GM19467 (cell line): ENCODE measurements at regions not wholly inside any gene's neighbourhood (a gene's known extent, or its start where the extent isn't known, plus 50 kb on each side); places are given as distances from the start of the nearest gene placed in this dataset.

Source experiments
- ATAC-seq: cut with Tn5 transposase; IDR thresholded peaks from one replicate; pipeline ENCODE4 v1.9.1; 2021; ENCODE audit warnings: mild to moderate bottlenecking, moderate library complexity; ENCODE audit not compliant: unreplicated experiment

- no peak for ATAC-seq
These were observed 1110.2 kb downstream of the GALC start for GRCh38 chr14:86882818-86883217.

- ATAC-seq, result no peak
These were observed 1127.0 kb downstream of the GALC start for GRCh38 chr14:86865934-86866333.

DNA sequence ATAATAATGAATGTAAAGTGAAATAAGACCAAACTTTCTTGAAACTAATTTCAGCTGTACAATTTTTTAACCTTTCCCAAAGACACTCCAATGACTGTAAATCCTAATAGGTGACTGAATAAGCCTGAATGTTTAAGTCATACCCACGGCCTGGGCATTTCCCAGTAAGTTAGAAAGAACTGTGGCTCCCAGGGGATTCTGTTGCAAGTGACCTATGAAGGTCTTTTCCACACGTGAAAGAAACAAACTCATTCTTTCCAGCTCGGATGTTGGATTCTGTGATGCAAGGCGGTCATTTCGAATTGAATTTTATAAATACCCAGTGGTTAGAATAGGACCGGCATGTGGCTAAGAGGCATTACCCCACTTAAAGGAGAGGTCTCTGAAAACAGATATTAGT is 1134.4 kb downstream of the GALC start:
- no peak for ATAC-seq

DNA sequence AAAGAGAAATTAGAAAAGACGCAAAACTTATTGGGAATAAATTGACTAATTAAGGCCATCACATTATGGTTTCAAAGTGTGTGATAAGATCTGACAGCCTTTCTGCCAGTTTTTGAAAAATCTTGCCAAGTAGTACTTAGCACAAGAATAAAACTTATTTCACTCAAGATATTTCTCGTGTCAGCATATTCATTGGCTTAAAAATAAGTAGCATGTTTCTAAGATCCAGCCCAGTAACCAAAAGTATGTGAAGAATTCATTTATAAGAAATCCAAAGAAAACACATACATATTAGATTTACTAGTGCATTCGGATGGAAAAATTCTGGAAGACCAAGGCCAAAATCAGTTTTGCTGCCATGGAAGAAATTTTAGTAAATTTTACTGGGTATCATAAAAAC is 1135.0 kb downstream of the GALC start:
- no peak for ATAC-seq

DNA sequence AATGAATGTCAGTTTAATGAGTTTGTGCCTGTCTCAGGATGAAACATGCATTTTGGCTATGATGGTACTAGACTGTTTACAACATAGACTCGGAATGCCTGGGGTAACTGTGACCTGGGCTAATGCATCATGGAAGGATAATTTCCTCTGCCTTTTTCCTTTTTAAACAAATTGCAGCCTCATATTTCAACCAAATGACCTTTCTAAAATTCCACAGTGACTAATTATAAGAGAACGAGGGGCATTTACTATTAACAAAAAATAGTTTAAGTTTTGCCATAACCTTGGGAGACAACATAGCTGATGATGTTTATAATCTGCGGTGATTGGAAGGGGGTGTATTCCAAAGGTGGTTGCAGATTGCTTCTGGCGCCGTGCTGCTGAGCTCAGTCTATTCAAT is 1140.5 kb downstream of the GALC start:
- ATAC-seq, result no peak

DNA sequence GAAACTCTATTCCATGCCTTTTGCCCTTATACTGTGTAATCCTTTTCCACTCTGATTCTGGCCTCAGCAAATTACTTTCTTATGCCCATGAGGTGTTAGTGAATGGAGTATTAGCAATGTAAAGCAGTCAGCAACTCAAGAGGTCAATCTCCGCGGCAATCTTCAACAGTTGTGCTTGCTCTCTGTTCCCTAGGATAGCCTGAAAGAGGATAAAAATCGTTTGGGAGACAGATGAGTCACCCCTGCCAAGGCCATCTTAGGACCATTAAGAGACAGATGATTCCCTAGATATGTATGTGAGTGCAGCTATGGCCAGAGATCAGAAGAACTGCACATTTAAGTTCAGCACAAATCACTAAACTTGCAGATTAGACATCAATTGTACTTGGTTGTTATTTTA is 1145.8 kb downstream of the GALC start:
- ATAC-seq, result no peak

- no peak for ATAC-seq
These were observed 1154.6 kb downstream of the GALC start for GRCh38 chr14:86838363-86838762.

- ATAC-seq, result no peak
These were observed 1166.3 kb downstream of the GALC start for GRCh38 chr14:86826661-86827060.

DNA sequence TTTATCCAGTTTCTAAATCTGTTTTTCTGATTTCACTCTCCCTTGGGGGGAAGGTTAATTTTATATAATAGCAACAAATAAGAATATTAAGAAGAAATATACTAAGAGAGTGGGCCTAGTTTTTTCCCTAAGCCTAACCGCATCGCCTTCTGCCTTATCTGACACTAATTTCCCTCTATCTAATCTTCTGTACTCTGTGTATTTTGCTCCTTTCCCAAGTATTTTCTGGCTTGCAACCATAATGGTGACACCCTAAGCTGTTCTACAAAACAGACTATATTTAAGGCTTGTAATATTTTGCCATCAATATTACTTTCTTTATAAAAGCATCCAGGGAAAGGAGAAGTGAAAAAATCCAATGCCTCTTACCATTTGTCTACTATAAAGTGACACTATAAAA is 1168.8 kb downstream of the GALC start:
- no peak for ATAC-seq

- ATAC-seq, result no peak
These were observed 1169.4 kb downstream of the GALC start for GRCh38 chr14:86823581-86823980.

DNA sequence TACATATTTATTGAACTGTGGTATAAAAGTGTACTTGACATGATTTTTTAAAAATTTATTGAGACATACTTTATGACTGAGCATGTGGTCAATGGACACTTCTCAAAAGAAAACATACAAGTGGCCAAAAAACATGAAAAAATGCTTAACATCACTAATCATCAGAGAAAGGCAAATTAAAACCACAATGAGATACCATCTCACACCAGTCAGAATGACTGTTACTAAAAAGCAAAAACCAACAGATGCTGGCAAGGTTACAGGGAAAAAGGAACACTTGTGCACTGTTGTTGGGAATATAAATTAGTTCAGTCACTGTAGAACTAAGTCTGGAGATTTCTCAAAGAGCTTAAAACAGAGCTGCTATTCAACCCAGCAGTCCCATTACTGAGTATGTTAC is 1177.6 kb downstream of the GALC start:
- ATAC-seq, result no peak

GRCh38 chr14:86802726-86803125 is 1190.3 kb downstream of the GALC start:
- no peak for ATAC-seq

DNA sequence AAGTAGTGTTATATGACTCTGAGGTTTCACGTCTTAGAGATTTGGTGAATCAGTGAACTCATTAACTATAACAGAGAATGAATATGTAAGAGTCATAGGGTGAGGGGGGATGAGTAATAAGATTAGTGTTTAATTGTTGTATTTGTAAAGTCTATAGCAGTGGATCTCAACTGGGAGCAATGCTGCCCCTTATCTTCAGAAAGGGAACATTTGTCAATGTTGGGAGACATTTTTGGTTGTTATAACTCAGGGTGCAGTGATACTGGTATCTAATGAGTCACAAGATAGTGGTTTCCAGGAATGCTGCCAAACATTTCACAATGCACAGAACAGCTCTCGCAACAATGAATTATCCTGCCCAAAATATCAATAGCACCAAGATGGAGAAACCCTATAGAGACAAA is 1193.7 kb downstream of the GALC start:
- ATAC-seq, result no peak

DNA sequence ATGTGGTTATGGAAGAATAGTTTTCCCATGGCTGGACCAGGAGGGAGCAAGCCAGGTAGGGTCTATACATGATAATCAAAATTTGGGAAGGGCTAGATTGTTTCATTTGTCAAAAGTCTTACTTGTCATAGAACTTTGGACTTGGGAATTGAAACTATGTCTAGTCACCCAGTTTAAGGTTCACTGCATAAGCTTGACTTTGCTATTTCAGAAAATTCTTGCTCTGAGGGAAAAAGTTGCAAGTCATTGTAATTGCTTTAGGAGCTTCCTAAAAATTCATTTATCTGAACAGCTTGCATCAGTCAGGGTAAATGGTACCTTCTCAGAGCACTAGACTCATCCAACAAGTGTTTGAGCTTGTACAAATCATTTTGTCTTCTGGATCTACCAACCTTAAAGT is 1194.7 kb downstream of the GALC start:
- no peak for ATAC-seq

DNA sequence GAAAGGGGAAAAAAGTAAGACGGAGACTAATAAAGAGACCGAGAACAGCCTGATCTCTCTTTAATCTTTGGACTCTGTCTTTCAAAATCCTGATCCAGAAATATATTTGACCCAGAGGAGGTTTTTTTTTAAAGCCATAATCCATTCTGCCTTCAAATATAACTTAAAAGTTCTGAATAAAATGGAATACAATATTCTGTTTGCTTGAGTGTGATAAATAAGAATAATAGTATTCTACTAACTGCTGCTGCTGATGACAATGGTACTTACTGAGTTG is 1196.0 kb downstream of the GALC start:
- ATAC-seq, result no peak

DNA sequence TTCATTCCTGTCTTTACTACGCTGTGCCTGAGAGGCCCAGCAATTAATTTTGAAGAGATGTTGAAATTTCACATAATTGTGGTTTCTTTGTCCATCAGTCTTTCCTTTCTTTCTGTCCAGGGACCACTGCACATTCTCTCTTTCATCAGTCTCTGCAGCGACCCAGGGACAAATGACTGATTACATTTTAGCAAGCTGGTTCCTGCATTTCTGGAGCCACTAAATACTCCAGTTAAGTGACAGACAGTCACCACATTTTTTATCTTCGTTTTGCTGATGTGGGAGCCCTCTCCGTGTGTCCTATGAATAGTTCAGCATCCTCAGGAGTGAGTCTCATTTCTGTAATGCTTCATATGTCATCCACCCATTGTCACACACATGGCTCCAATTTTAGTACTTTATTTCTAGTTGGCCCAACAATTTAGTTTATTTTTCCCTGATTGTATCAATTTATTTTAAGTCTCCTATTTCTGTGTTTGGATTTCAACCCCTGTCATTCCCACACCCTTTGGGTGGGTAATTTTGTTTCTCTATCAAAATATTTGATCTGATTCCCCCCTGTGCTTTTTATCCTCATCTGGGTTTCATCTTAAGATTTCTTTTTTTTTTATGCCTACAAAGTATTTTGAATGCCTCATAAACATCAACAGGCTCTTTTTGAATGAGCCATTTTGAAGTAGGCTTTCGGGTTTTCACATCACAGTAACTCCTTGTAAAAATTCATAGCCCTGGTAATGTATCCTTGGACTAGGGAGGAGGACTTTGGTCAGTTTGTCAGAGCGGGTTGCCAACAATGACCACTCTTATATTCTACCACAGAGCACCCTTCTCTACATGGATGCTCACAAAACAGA is 1196.5 kb downstream of the GALC start:
- ATAC-seq, result no peak

- ATAC-seq, result no peak
These were observed 1198.3 kb downstream of the GALC start for GRCh38 chr14:86794689-86795088.

DNA sequence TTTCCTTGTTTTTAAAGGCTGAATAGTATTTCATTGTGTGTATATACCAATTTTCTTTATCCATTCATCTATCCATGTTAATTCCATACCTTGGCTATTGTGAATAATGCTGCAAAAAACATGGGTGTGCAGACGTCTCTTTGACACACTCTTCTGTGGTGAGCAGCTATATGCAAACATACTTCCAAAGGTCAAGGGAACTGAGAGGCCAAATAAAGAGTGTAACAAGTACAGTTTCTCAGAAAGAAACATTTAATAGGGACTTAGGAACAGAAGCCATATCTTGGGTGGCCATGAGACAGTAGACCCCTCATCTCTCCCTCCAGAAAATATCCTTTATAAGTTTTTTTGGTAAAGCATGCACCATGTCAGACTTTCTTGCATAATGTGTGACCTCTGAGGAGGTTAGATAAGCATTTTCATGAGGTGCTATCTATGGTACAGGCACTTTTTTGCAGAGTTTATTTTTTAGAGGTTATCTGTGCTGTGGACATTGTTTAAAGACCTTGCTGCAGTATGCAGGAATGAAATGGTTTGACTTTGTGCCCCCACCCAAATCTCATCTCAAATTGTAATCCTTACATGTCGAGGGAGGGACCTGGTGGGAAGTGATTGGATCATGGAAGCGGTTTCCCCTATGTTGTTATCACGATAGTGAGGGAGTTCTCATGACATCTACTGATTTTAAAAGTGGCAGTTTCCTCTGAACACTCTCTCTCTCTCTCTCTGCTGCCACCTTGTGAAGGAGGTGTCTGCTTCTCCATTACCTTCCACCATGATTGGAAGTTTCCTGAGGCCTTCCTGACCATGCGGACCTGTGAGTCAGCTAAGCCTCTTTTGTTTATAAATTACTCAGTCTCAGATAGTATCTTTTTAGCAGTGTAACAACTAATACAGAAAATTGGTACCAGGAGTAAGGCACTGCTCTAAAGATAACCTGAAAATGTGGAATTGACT is 1202.3 kb downstream of the GALC start:
- no peak for ATAC-seq

DNA sequence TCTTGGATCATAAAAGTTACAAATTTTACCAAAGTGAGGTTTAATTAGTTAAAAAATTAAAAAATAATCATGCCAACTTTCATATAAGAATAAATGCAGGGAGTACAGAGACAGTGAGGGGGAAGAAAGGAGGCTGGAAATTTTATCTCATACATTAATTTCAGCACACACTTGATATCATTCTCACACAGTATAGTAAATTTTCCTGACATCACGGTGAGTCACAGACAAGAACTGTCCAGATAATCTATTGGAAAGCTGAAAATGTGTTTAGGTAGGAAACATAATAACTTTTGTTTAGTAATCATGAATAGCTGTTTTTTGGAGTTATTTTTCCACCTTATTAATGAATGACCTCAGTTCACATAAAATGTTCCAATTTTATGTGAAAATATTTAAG is 1204.8 kb downstream of the GALC start:
- ATAC-seq, result no peak

GRCh38 chr14:86787717-86788116 is 1205.3 kb downstream of the GALC start:
- ATAC-seq, result no peak

GRCh38 chr14:86782092-86782580 is 1210.8 kb downstream of the GALC start:
- ATAC-seq, result no peak
